ENCODE measurements at regions not wholly inside any gene's neighbourhood (a gene's known extent, or its start where the extent isn't known, plus 50 kb on each side); places are given as distances from the start of the nearest gene placed in this dataset.

- Histone ChIP-seq H3K79me2 (ENCODE audit: control insufficient read depth in 1 of 2, insufficient read depth in 2 of 2, low read length in 2 of 2) (no peaks in the 10 kb centered on the region), H3K14ac (ENCODE audit: insufficient read length) (no peak overlapping the region), H3K18ac (ENCODE audit: extremely low read depth, low read length) (no peak overlapping the region), H2BK12ac (ENCODE audit: low read depth, low read length) (no peak overlapping the region), H4K20me1 (replicated peaks in 1 of 2; ENCODE audit: control insufficient read depth in 1 of 2, insufficient read depth in 2 of 2, low read length in 2 of 2) (no peaks in the 10 kb centered on the region), H4K91ac (replicated peaks; ENCODE audit: insufficient read length, low read length) (no peak overlapping the region), H4K5ac (ENCODE audit: insufficient read length, low read depth, low read length) (no peak overlapping the region), H4K8ac (ENCODE audit: extremely low read depth, insufficient read depth, low read length) (no peak overlapping the region), H3K23me2 (ENCODE audit: low read depth, low read length) (no peaks in the 10 kb centered on the region), H3K9ac (replicated peaks in 1 of 4; ENCODE audit: extremely low read depth in 1 of 4, low read depth in 3 of 4, low read length in 3 of 4) (no peak overlapping the region), H3K79me1 (ENCODE audit: low read depth, low read length) (no peaks in the 10 kb centered on the region), H3K4me2 (ENCODE audit: insufficient read depth in 1 of 2, low read depth in 2 of 2, low read length in 2 of 2) (no peak overlapping the region), H3K56ac (replicated peaks; ENCODE audit: insufficient read length, low read depth, low read length) (no peak overlapping the region), H3K23ac (ENCODE audit: insufficient read length) (no peak overlapping the region), H2BK20ac (ENCODE audit: low read length) (no peak overlapping the region), H3K9me3 (ENCODE audit: insufficient read depth in 2 of 2, low read depth in 1 of 2, low read length in 1 of 2) (no peaks in the 10 kb centered on the region), H2BK120ac (replicated peaks; ENCODE audit: low read depth, low read length) (no peak overlapping the region), H3K36me3 (ENCODE audit: control insufficient read depth in 2 of 4, insufficient read depth in 4 of 4, low read length in 3 of 4) (no peaks in the 10 kb centered on the region), H3K4ac (replicated peaks; ENCODE audit: insufficient read length, low read depth, low read length) (no peak overlapping the region), H3K4me1 (replicated peaks in 1 of 4; ENCODE audit: control insufficient read depth in 3 of 4, insufficient read depth in 4 of 4, low read length in 3 of 4) (no peaks in the 10 kb centered on the region), H2BK5ac (ENCODE audit: low read depth, low read length) (no peak overlapping the region), H3K4me3 (ENCODE audit: extremely low read depth in 1 of 4, insufficient read depth in 2 of 4, low read depth in 3 of 4, low read length in 4 of 4) (no peak overlapping the region), H2AFZ (ENCODE audit: low read length) (no peak overlapping the region), H2AK5ac (ENCODE audit: low read depth, low read length) (no peak overlapping the region), H2BK15ac (ENCODE audit: low read length) (no peak overlapping the region), H3K27ac (ENCODE audit: low read depth, low read length) (no peak overlapping the region), H3K27me3 (replicated peaks in 1 of 4; ENCODE audit: control insufficient read depth in 3 of 4, extremely low read depth in 1 of 4, insufficient read depth in 3 of 4, low read length in 3 of 4) (no peaks in the 10 kb centered on the region)
- FAIRE-seq: no peak
- DNase-seq (ENCODE audit: low read depth in 1 of 2, low spot score in 2 of 2): no peak
- 100% methylated on average over 1 of the region's 1 CpG; no CpG with 5 or more reads in 1 of the 2 experiments for WGBS, 2 experiments (ENCODE audit: extremely low coverage in 1 of 2, insufficient coverage in 1 of 2, insufficient read length in 1 of 2, insufficient replicate concordance in 2 of 2, low coverage in 1 of 2, low lambda C conversion rate in 2 of 2, missing lambda C conversion rate in 1 of 2)
- CTCF ChIA-PET (ENCODE audit: partially characterized antibody): no interaction called here
- POLR2A ChIA-PET (ENCODE audit: partially characterized antibody): no interaction called here
- TF ChIP-seq MAX (IDR thresholded peaks at IDR 0.05) (no peak), RNF2 (IDR thresholded peaks at IDR 0.05; ENCODE audit: borderline replicate concordance, low read depth, low read length, missing control alignments, poor library complexity, severe bottlenecking) (no peak), GABPA (IDR thresholded peaks at IDR 0.05; ENCODE audit: borderline replicate concordance, insufficient read depth, low read length) (no peak), NRF1 (IDR thresholded peaks at IDR 0.05; ENCODE audit: low read depth, low read length) (no peak), NANOG (IDR thresholded peaks at IDR 0.05; ENCODE audit: insufficient read depth, low read depth, low read length, poor library complexity, severe bottlenecking) (no peak)
These were observed 426.8 kb upstream of the USP24 start for GRCh38 chr1:55641947-55642346.
